ENCODE measurements at regions not wholly inside any gene's neighbourhood (a gene's known extent, or its start where the extent isn't known, plus 50 kb on each side); places are given as distances from the start of the nearest gene placed in this dataset.

- TF ChIP-seq ZBTB33 (IDR thresholded peaks at IDR 0.05; ENCODE audit: borderline replicate concordance, low read depth) (no peak), CTCF (IDR thresholded peaks at IDR 0.05) (no peak), MXI1 (IDR thresholded peaks at IDR 0.05; ENCODE audit: low read depth, low read length) (no peak), EP300 (IDR thresholded peaks at IDR 0.05; ENCODE audit: borderline replicate concordance in 1 of 2, low read depth in 1 of 2, low read length in 1 of 2) (no peak), USF1 (IDR thresholded peaks at IDR 0.05; ENCODE audit: borderline replicate concordance, low read depth) (no peak), POLR2AphosphoS5 (IDR thresholded peaks at IDR 0.05; ENCODE audit: low read depth, low read length) (no peak)
Measured at GRCh38 chr20:11111191-11111590, 437.4 kb upstream of the JAG1 start.
